Central memory CD8-positive, alpha-beta T cell (primary cell): ENCODE measurements at regions not wholly inside any gene's neighbourhood (a gene's known extent, or its start where the extent isn't known, plus 50 kb on each side); places are given as distances from the start of the nearest gene placed in this dataset.
"Not testable (repeated sequence)": the region's sequence is repeated elsewhere in the genome, so short reads cannot be mapped to it uniquely, and the experiment has no call there.

Experiments
- ATAC-seq: fragments of 150-1000 bp; cut with Tn5 transposase; replicated peaks from 2 replicates; pipeline ENCODE4 v1.10.0; 2022; ENCODE audit warnings: mild to moderate bottlenecking, moderate FRiP score, moderate number of reproducible peaks; ENCODE audit not compliant: poor library complexity, severe bottlenecking; ENCODE audit errors: extremely low read depth
- DNase-seq, 2 donors: peaks; one replicate each; pipeline ENCODE4 v3.0.0; 2021; ENCODE audit warnings: low spot score in 2 of 2
- H3K27ac Mint-ChIP-seq: one replicate; pipeline ENCODE4 v1.8.0; 2022; ENCODE audit warnings: low read depth, mild to moderate bottlenecking, moderate library complexity, mixed read lengths
- H3K27me3 Mint-ChIP-seq: one replicate; pipeline ENCODE4 v1.8.0; 2022; ENCODE audit warnings: mixed read lengths
- H3K36me3 Mint-ChIP-seq: one replicate; pipeline ENCODE4 v1.8.0; 2022; ENCODE audit warnings: mild to moderate bottlenecking, moderate library complexity, mixed read lengths; ENCODE audit not compliant: insufficient read depth
- H3K4me1 Mint-ChIP-seq: one replicate; pipeline ENCODE4 v1.8.0; 2022; ENCODE audit warnings: mixed read lengths
- H3K4me3 Mint-ChIP-seq: one replicate; pipeline ENCODE4 v1.8.0; 2022; ENCODE audit warnings: mild to moderate bottlenecking, moderate library complexity, mixed read lengths
- H3K9me3 Mint-ChIP-seq: one replicate; pipeline ENCODE4 v1.8.0; 2022; ENCODE audit warnings: mixed read lengths

- not testable (repeated sequence) for ATAC-seq, H3K4me1 Mint-ChIP-seq, H3K36me3 Mint-ChIP-seq, DNase-seq, H3K27ac Mint-ChIP-seq, H3K9me3 Mint-ChIP-seq, H3K4me3 Mint-ChIP-seq
- H3K27me3 Mint-ChIP-seq, result peaks cover 23% of the 10 kb centered on the region
Measured at GRCh38 chr5:56724857-56725256, 90.5 kb upstream of the MAP3K1 start.

- ATAC-seq, result no peak
- Mint-ChIP-seq H3K36me3 (no peaks in the 10 kb centered on the region), H3K27me3 (peaks cover 34% of the 10 kb centered on the region), H3K9me3 (no peaks in the 10 kb centered on the region), H3K4me1 (no peaks in the 10 kb centered on the region), H3K27ac (no peak overlapping the region), H3K4me3 (no peak overlapping the region)
- no peak for DNase-seq
Measured at GRCh38 chr5:56722317-56722716, 93.0 kb upstream of the MAP3K1 start.

DNA sequence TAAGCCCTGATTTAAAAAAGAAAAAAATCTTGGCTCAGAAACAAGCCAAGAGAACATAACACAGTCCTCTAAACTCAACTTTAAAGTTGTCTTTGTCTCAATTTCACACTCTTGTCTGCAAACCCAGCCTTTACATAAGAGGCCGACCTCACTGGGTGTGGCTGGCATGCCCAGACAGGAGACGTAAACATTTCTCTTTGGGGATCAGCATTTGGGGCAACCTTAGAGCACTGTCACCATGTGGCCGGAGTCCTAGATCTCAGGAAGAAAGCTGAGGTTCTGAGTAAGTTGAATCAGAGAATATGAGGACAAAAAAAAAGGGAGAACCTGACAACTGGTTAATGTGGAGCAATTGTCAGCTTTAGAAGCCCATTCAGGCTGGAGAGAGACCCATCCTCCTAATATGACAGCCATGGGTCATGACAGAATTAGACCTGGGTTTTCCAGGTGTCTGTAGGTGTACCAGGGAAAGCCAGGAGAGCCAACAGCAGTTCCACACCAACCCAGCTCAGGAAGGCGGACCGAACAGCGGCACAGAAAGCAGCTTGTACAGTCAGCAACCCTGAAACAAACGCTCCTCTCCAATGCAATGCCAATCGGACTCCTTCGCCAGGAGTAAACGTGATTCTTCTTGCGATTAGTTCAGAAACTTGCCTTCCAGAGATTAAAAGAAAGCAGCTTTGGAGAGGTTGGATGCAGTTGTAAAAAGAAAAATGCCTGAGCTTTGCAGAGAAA lies 97.9 kb upstream of the MAP3K1 start:
- no peak overlapping the region for H3K27ac Mint-ChIP-seq
- no peak for DNase-seq
- H3K4me3 Mint-ChIP-seq, result no peak overlapping the region
- no peak for ATAC-seq
- no peaks in the 10 kb centered on the region for H3K36me3 Mint-ChIP-seq
- no peaks in the 10 kb centered on the region for H3K9me3 Mint-ChIP-seq
- H3K27me3 Mint-ChIP-seq, result peaks cover 33% of the 10 kb centered on the region
- no peaks in the 10 kb centered on the region for H3K4me1 Mint-ChIP-seq

- peaks cover 2% of the 10 kb centered on the region for H3K36me3 Mint-ChIP-seq
- ATAC-seq, result no peak
- no peak for DNase-seq
- no peak overlapping the region for H3K4me3 Mint-ChIP-seq
- H3K4me1 Mint-ChIP-seq, result no peaks in the 10 kb centered on the region
- H3K27ac Mint-ChIP-seq, result no peak overlapping the region
- H3K9me3 Mint-ChIP-seq, result no peaks in the 10 kb centered on the region
- peaks cover 28% of the 10 kb centered on the region for H3K27me3 Mint-ChIP-seq
Measured at GRCh38 chr5:56715986-56716385, 99.4 kb upstream of the MAP3K1 start.

DNA sequence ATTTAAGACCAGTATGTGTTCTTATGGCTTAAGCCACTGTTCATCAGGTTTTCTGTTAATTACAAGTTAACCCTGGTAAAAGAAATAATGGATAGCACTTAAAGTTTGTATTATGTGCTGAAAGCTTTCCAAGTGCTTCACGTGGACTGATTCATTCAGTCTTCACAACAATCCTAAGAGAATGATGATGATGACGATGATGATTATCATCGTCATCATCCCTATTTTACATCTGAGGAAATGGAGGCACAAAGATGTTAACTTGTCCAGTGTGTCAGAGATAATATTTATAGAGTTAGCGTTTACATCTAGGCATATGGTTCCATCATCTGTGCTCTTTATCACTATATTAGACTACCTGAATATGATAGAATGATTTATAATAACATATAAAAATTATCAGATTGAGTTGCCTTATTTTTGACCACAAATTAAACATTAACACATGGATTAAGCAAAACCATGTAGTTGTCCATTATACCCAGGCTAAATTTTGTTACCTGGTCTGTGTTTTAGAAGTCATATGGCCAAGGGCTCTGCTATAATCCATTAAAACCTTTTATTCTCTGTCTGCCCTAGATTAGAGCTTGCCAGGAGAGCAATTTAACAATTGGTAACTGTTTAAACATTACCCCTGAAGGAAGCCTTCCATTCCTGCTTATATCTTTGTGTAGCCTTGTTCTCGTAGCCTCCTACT lies 102.3 kb upstream of the MAP3K1 start:
- no peaks in the 10 kb centered on the region for H3K9me3 Mint-ChIP-seq
- no peak overlapping the region for H3K27ac Mint-ChIP-seq
- ATAC-seq (no peak), DNase-seq (no peak)
- peaks cover 2% of the 10 kb centered on the region for H3K36me3 Mint-ChIP-seq
- peaks cover 15% of the 10 kb centered on the region for H3K27me3 Mint-ChIP-seq
- no peaks in the 10 kb centered on the region for H3K4me1 Mint-ChIP-seq
- no peak overlapping the region for H3K4me3 Mint-ChIP-seq

DNA sequence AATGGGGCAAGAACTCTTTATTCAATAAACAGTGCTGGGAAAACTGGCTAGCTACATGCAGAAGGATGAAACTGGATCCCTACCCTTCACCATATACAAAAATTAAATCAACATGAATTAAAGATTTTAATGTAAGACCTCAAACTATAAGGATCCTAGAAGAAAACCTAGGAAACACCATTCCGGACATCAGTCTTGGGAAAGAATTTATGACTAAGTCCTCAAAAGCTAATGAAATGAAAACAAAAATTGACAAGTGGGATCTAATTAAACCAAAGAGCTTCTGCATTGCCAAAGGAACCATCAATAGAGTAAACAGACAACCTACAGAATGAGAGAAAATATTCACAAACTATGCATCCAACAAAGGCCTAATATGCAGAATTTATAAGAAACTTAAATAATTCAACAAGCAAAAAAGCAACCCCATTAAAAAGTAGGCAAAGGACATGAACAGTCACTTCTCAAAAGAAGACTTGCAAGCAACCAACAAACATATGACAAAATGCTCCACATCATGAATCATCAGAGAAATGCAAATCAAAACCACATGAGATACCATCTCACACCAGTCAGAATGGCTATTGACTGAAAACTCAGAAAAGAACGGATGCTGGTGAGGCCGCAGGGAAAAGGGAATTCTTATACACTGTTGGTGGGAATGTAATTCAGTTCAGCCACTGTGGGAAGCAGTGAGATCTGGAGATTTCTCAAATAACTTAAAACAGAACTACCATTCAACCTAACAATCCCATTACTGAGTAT lies 104.3 kb upstream of the MAP3K1 start:
- peaks cover 15% of the 10 kb centered on the region for H3K27me3 Mint-ChIP-seq
- H3K4me1 Mint-ChIP-seq, result no peaks in the 10 kb centered on the region
- DNase-seq, result no peak
- H3K4me3 Mint-ChIP-seq, result no peak overlapping the region
- no peaks in the 10 kb centered on the region for H3K9me3 Mint-ChIP-seq
- H3K27ac Mint-ChIP-seq, result no peak overlapping the region
- H3K36me3 Mint-ChIP-seq, result peaks cover 2% of the 10 kb centered on the region
- ATAC-seq, result no peak

GRCh38 chr5:56706504-56706903 lies 108.8 kb upstream of the MAP3K1 start:
- Mint-ChIP-seq H3K36me3 (peaks cover 2% of the 10 kb centered on the region), H3K4me1 (no peaks in the 10 kb centered on the region), H3K4me3 (no peak overlapping the region), H3K9me3 (no peaks in the 10 kb centered on the region), H3K27ac (no peak overlapping the region), H3K27me3 (peaks cover 46% of the 10 kb centered on the region)
- no peak for ATAC-seq
- no peak for DNase-seq

DNA sequence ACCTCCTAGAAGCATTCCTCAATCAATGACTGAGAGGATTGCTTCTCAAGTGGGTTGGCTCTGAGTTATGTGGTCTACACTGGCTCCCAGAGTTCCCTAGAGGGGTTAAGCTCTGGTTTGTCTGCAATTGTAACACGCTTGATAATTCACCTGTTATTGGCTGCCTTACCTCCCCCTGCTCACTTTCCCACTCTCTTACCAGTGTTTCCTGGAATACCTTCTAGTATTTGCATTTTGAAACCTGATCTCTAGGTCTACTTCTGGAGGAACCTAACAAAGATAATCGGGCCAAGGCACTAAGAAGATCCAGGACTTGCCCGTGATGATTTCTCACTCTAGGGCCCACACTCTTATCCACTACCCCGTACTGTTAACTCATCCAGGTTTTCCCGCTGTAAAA lies 110.1 kb upstream of the MAP3K1 start:
- Mint-ChIP-seq H3K4me1 (no peaks in the 10 kb centered on the region), H3K27ac (no peak overlapping the region), H3K9me3 (no peaks in the 10 kb centered on the region), H3K36me3 (no peaks in the 10 kb centered on the region), H3K27me3 (peaks cover 59% of the 10 kb centered on the region), H3K4me3 (no peak overlapping the region)
- DNase-seq (no peak), ATAC-seq (no peak)

- Mint-ChIP-seq H3K27ac (no peak overlapping the region), H3K4me1 (peaks cover 5% of the 10 kb centered on the region), H3K4me3 (no peak overlapping the region), H3K27me3 (peaks cover 62% of the 10 kb centered on the region), H3K36me3 (no peaks in the 10 kb centered on the region), H3K9me3 (no peaks in the 10 kb centered on the region)
- ATAC-seq (no peak), DNase-seq (no peak)
Measured at GRCh38 chr5:56703952-56704351, 111.4 kb upstream of the MAP3K1 start.

GRCh38 chr5:56700711-56701110 lies 114.6 kb upstream of the MAP3K1 start:
- Mint-ChIP-seq H3K27me3 (peaks cover 59% of the 10 kb centered on the region), H3K4me3 (no peak overlapping the region), H3K4me1 (peaks cover 5% of the 10 kb centered on the region), H3K27ac (no peak overlapping the region), H3K9me3 (no peaks in the 10 kb centered on the region), H3K36me3 (no peaks in the 10 kb centered on the region)
- DNase-seq (no peak), ATAC-seq (no peak)

GRCh38 chr5:56699538-56699937 lies 115.8 kb upstream of the MAP3K1 start:
- H3K4me3 Mint-ChIP-seq, result no peak overlapping the region
- no peak overlapping the region for H3K27ac Mint-ChIP-seq
- H3K4me1 Mint-ChIP-seq, result peaks cover 5% of the 10 kb centered on the region
- ATAC-seq (no peak), DNase-seq (no peak)
- H3K9me3 Mint-ChIP-seq, result no peaks in the 10 kb centered on the region
- H3K27me3 Mint-ChIP-seq, result peaks cover 49% of the 10 kb centered on the region
- H3K36me3 Mint-ChIP-seq, result no peaks in the 10 kb centered on the region

DNA sequence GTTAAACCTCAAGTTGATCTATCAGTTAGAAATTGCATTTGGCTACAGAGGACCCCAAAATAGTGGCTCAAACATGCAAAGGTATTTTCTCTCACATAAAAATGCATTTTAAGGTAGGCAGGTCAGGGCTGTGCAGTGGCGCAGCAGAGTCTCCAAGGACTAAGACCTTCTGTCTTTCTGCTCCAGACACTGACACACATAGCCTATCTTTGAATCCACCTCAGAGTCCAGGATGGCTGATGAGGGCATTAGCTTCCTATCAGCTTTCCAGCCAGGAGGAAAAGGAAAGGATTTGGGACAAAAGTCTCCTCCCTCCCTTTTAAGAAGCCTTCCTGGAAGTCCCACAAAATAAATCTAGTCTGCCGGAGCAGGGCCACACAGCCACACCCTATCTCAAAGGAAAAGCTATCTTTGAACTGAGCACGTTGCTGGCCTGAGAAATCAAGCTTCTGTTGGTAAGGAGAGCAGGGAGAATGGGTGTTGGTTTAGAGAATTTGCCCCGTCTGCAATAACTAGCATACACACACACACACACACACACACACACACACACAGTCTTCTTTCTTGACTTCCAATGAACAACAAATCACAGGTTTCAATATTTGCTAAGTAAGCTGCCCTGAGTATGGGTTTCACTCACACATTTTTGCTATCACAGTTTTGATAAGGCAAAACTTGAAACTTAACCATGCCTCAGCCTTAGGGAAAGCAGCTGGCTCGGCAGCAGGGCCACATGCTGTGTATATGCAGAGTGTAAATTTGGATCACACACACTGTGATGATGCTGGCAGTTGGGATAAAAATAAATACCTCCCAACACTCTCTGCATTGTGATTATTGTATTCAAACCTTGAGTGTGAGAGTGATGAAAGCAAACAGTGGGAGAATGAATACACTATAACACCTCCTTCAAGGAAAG lies 116.6 kb upstream of the MAP3K1 start:
- no peak overlapping the region for H3K27ac Mint-ChIP-seq
- H3K36me3 Mint-ChIP-seq, result no peaks in the 10 kb centered on the region
- peaks cover 49% of the 10 kb centered on the region for H3K27me3 Mint-ChIP-seq
- ATAC-seq, result no peak
- no peak overlapping the region for H3K4me3 Mint-ChIP-seq
- H3K9me3 Mint-ChIP-seq, result no peaks in the 10 kb centered on the region
- no peak for DNase-seq
- peaks cover 5% of the 10 kb centered on the region for H3K4me1 Mint-ChIP-seq
